ENCODE measurements at regions not wholly inside any gene's neighbourhood (a gene's known extent, or its start where the extent isn't known, plus 50 kb on each side); places are given as distances from the start of the nearest gene placed in this dataset.
"Not testable (repeated sequence)": the region's sequence is repeated elsewhere in the genome, so short reads cannot be mapped to it uniquely, and the experiment has no call there.

GRCh38 chr6:86147859-86148258 lies 505.2 kb upstream of the SYNCRIP start:
- no peak for ATAC-seq

GRCh38 chr6:86147311-86147710 lies 504.6 kb upstream of the SYNCRIP start:
- ATAC-seq, result no peak
- TF ChIP-seq CSDC2 (CRISPR knock-in tag; IDR thresholded peaks at IDR 0.05) (no peak), ZC3H10 (CRISPR knock-in tag; IDR thresholded peaks at IDR 0.05) (no peak), CREB5 (CRISPR knock-in tag; IDR thresholded peaks at IDR 0.05; ENCODE audit: low read depth) (no peak), TCF4 (CRISPR knock-in tag; IDR thresholded peaks at IDR 0.05; ENCODE audit: borderline replicate concordance) (no peak), ZNF565 (CRISPR knock-in tag; conservative IDR thresholded peaks at IDR 0.05; ENCODE audit: low read depth) (no peak), ARNTL (CRISPR knock-in tag; IDR thresholded peaks at IDR 0.05; ENCODE audit: borderline replicate concordance, low read depth) (no peak), ISL1 (CRISPR knock-in tag; IDR thresholded peaks at IDR 0.05) (no peak), ZFP30 (CRISPR knock-in tag; IDR thresholded peaks at IDR 0.05) (no peak), TSHZ2 (CRISPR knock-in tag; IDR thresholded peaks at IDR 0.05) (no peak), BACH2 (CRISPR knock-in tag; IDR thresholded peaks at IDR 0.05; ENCODE audit: borderline replicate concordance) (no peak), RARB (CRISPR knock-in tag; IDR thresholded peaks at IDR 0.05) (no peak)

More at GRCh38 chr6:86147859-86148258, 505.2 kb upstream of the SYNCRIP start:
- TF ChIP-seq BACH2 (CRISPR knock-in tag; IDR thresholded peaks at IDR 0.05; ENCODE audit: borderline replicate concordance) (no peak), CSDC2 (CRISPR knock-in tag; IDR thresholded peaks at IDR 0.05) (no peak), PATZ1 (CRISPR knock-in tag; IDR thresholded peaks at IDR 0.05; ENCODE audit: borderline replicate concordance) (no peak), ARNTL (CRISPR knock-in tag; IDR thresholded peaks at IDR 0.05; ENCODE audit: borderline replicate concordance, low read depth) (no peak), TCF4 (CRISPR knock-in tag; IDR thresholded peaks at IDR 0.05; ENCODE audit: borderline replicate concordance) (no peak)

GRCh38 chr6:86146751-86147150 lies 504.1 kb upstream of the SYNCRIP start:
- not testable (repeated sequence) for ATAC-seq

- no peak for ATAC-seq
- TF ChIP-seq TCF4 (CRISPR knock-in tag; IDR thresholded peaks at IDR 0.05; ENCODE audit: borderline replicate concordance), result no peak
- no peak for TF ChIP-seq ZNF565 (CRISPR knock-in tag; conservative IDR thresholded peaks at IDR 0.05; ENCODE audit: low read depth)
- no peak for TF ChIP-seq ZFP3 (CRISPR knock-in tag; IDR thresholded peaks at IDR 0.05)
- no peak for TF ChIP-seq ZC3H10 (CRISPR knock-in tag; IDR thresholded peaks at IDR 0.05)
- TF ChIP-seq TOX (CRISPR knock-in tag; IDR thresholded peaks at IDR 0.05; ENCODE audit: borderline replicate concordance), result no peak
- no peak for TF ChIP-seq ZNF8 (CRISPR knock-in tag; IDR thresholded peaks at IDR 0.05)
- TF ChIP-seq POU6F1 (CRISPR knock-in tag; IDR thresholded peaks at IDR 0.05; ENCODE audit: borderline replicate concordance, low read depth), result no peak
- TF ChIP-seq BACH2 (CRISPR knock-in tag; IDR thresholded peaks at IDR 0.05; ENCODE audit: borderline replicate concordance), result no peak
- TF ChIP-seq CSRNP3 (CRISPR knock-in tag; IDR thresholded peaks at IDR 0.05), result no peak
- TF ChIP-seq ISL1 (CRISPR knock-in tag; IDR thresholded peaks at IDR 0.05), result no peak
- no peak for TF ChIP-seq TSHZ2 (CRISPR knock-in tag; IDR thresholded peaks at IDR 0.05)
- no peak for TF ChIP-seq SNAI2 (CRISPR knock-in tag; IDR thresholded peaks at IDR 0.05)
- no peak for TF ChIP-seq RARB (CRISPR knock-in tag; IDR thresholded peaks at IDR 0.05)
- TF ChIP-seq ESRRG (CRISPR knock-in tag; IDR thresholded peaks at IDR 0.05), result no peak
- TF ChIP-seq ZNF70 (CRISPR knock-in tag; IDR thresholded peaks at IDR 0.05), result no peak
- no peak for TF ChIP-seq GLIS3 (CRISPR knock-in tag; IDR thresholded peaks at IDR 0.05)
- TF ChIP-seq ZFP30 (CRISPR knock-in tag; IDR thresholded peaks at IDR 0.05), result no peak
- TF ChIP-seq PATZ1 (CRISPR knock-in tag; IDR thresholded peaks at IDR 0.05; ENCODE audit: borderline replicate concordance), result no peak
- TF ChIP-seq ARNTL (CRISPR knock-in tag; IDR thresholded peaks at IDR 0.05; ENCODE audit: borderline replicate concordance, low read depth), result no peak
Observed at GRCh38 chr6:86142326-86142725, 499.6 kb upstream of the SYNCRIP start.

Measured in SK-N-SH treated with all-trans-retinoic acid at 6 μM for 48 hours (cell line).